ENCODE measurements at regions not wholly inside any gene's neighbourhood (a gene's known extent, or its start where the extent isn't known, plus 50 kb on each side); places are given as distances from the start of the nearest gene placed in this dataset.

DNA sequence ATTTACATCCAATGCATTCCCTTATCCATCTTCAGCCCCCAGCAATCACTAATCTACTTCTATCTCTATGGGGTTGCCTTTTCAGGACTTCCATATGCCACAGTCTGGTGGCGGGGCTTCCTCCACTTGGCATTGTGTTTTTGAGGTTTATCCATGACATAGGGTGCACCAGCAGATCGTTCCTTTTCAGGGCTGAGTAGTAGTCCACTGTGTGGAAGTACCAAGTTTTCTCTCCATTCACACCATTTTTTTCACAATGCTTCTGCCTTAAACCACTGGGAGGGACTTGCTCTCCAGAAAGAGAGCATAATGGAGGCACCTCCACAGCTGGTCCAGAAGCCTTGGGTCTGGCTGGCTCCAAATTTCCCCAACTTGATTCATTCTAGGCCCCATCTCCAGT lies 144.0 kb upstream of the IQSEC1 start:
- TF ChIP-seq CTCF (IDR thresholded peaks at IDR 0.05; ENCODE audit: low read depth, low read length) (no peak), POLR2A (IDR thresholded peaks at IDR 0.05; ENCODE audit: extremely low read depth, insufficient read length) (no peak), MYC (IDR thresholded peaks at IDR 0.05; ENCODE audit: low read depth, low read length) (no peak)
- TF ChIP-seq, protein P1, sequence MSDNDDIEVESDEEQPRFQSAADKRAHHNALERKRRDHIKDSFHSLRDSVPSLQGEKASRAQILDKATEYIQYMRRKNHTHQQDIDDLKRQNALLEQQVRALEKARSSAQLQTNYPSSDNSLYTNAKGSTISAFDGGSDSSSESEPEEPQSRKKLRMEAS (IDR thresholded peaks at IDR 0.05; ENCODE audit: low read depth, low read length) = no peak
- H3K4me3 ChIP-seq (ENCODE audit: low read depth, low read length) = no peak overlapping the region
- no peak for DNase-seq (ENCODE audit: low read depth)

GRCh38 chr3:13215940-13216546 lies 142.8 kb upstream of the IQSEC1 start:
- TF ChIP-seq CTCF (IDR thresholded peaks at IDR 0.05; ENCODE audit: low read depth, low read length) (no peak), POLR2A (IDR thresholded peaks at IDR 0.05; ENCODE audit: extremely low read depth, insufficient read length) (no peak), MYC (IDR thresholded peaks at IDR 0.05; ENCODE audit: low read depth, low read length) (no peak)
- TF ChIP-seq, protein P1 (IDR thresholded peaks at IDR 0.05; ENCODE audit: low read depth, low read length) = no peak
- H3K4me3 ChIP-seq (ENCODE audit: low read depth, low read length) = no peak overlapping the region
- no peak for DNase-seq (ENCODE audit: low read depth)

GRCh38 chr3:13214847-13215472 lies 141.7 kb upstream of the IQSEC1 start:
- no peak for DNase-seq (ENCODE audit: low read depth)

DNA sequence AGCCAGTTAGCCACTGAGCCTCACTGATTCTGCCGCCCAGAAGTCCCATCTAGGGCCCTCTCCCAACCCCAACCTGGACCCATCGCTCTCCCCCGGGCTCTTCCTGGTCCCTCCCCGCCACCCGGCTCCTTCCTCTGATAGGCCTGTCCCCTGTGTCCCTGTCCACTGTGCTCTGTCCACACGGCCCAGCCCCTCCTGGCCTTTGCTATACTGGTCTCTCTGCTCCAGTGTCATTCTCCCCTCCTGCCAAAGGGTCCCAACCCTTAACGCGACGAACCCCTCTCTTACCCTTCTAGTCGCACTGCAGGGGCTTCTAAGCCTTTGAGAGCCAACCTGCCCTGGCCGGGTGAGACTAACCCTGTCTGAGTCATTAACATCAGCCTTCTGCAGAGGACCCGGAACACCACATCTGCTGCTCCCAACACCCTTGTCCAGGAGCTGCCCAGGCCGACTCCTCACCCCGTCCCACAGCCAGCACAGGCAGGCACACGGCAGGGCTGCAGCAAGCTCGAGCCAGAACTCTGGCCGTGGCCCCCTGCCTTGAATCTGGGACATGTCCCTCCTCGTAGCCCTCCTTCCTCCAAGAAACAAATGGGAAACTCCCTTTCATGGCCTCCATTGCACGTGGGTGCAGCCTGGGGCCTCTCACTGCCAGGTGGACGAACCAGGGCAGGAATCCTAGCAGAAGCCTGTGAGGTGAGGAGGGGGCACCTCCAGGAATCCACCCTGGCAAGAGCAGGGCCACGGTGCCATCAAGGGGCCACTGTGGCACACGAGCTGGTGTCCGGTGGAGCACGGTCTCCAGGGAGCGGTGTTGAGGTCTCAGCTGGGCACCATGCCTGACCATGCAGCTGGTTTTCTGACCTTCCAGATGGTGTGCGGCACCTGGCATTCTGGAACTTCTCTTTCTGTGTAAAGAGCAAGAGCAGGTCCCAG lies 140.9 kb upstream of the IQSEC1 start:
- H3K4me3 ChIP-seq (ENCODE audit: low read depth, low read length) = no peak overlapping the region

More at GRCh38 chr3:13214847-13215472, 141.7 kb upstream of the IQSEC1 start:
- TF ChIP-seq POLR2A (IDR thresholded peaks at IDR 0.05; ENCODE audit: extremely low read depth, insufficient read length) = no peak
- no peak for TF ChIP-seq CTCF (IDR thresholded peaks at IDR 0.05; ENCODE audit: low read depth, low read length)
- TF ChIP-seq, protein P1 (IDR thresholded peaks at IDR 0.05; ENCODE audit: low read depth, low read length) = no peak
- TF ChIP-seq MYC (IDR thresholded peaks at IDR 0.05; ENCODE audit: low read depth, low read length) = no peak
- H3K4me3 ChIP-seq (ENCODE audit: low read depth, low read length) = no peak overlapping the region

GRCh38 chr3:13213490-13213889 lies 140.3 kb upstream of the IQSEC1 start:
- DNase-seq (ENCODE audit: low read depth) = no peak
- H3K4me3 ChIP-seq (ENCODE audit: low read depth, low read length) = no peak overlapping the region
- TF ChIP-seq, protein P1 (IDR thresholded peaks at IDR 0.05; ENCODE audit: low read depth, low read length) = no peak
- no peak for TF ChIP-seq MYC (IDR thresholded peaks at IDR 0.05; ENCODE audit: low read depth, low read length)
- TF ChIP-seq CTCF (IDR thresholded peaks at IDR 0.05; ENCODE audit: low read depth, low read length) = no peak
- TF ChIP-seq POLR2A (IDR thresholded peaks at IDR 0.05; ENCODE audit: extremely low read depth, insufficient read length) = no peak

More for the DNA sequence above, 140.9 kb upstream of the IQSEC1 start:
- TF ChIP-seq CTCF (IDR thresholded peaks at IDR 0.05; ENCODE audit: low read depth, low read length) (no peak), POLR2A (IDR thresholded peaks at IDR 0.05; ENCODE audit: extremely low read depth, insufficient read length) (no peak)
- no peak for DNase-seq (ENCODE audit: low read depth)

All from NB4 (cell line).